ENCODE measurements at regions not wholly inside any gene's neighbourhood (a gene's known extent, or its start where the extent isn't known, plus 50 kb on each side); places are given as distances from the start of the nearest gene placed in this dataset.

DNA sequence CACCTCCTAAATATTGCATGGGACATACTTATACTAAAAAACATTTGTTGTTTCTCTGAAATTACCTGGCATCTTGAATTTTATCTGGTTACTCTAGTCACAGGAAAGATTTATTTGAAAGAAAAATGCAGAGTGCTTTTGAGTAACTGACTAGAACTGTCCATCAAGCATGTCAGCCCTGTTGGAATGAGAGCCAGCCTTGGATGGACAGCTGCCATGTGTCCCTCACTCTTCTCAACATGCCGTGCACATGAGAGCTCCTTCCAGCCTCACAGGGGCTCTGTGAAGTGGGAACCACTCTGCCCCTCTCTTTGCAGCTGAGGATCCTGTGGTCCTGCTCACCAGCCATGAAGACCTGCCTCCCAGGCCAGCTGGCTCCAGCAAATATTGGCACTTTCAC, 118.3 kb upstream of the SHH start:
- Histone ChIP-seq H3K4me3 (ENCODE audit: insufficient read depth, low read depth, low read length) (no peak overlapping the region), H3K4me1 (ENCODE audit: control insufficient read depth, insufficient read depth, low read length) (no peaks in the 10 kb centered on the region), H3K4ac (ENCODE audit: low read depth, low read length) (no peak overlapping the region), H3K9me3 (ENCODE audit: control insufficient read depth, insufficient read depth, low read length) (peaks cover 27% of the 10 kb centered on the region), H3K9ac (ENCODE audit: low read depth, low read length) (no peak overlapping the region), H4K8ac (ENCODE audit: low read depth in 2 of 2, low read length in 2 of 2) (no peak overlapping the region), H2BK20ac (ENCODE audit: low read depth, low read length) (no peak overlapping the region), H3K27ac (ENCODE audit: insufficient read depth, low read length) (no peak overlapping the region), H3K36me3 (ENCODE audit: control insufficient read depth, insufficient read depth, low read length) (no peaks in the 10 kb centered on the region), H3K79me1 (ENCODE audit: low read depth in 1 of 2, low read length in 2 of 2) (no peaks in the 10 kb centered on the region), H3K56ac (ENCODE audit: extremely low read depth, insufficient read depth, low read length) (no peak overlapping the region), H2BK5ac (ENCODE audit: low read depth, low read length, poor library complexity, severe bottlenecking) (no peak overlapping the region), H2AK9ac (replicated peaks; ENCODE audit: low read depth, low read length, poor library complexity) (no peak overlapping the region), H4K20me1 (ENCODE audit: insufficient read depth, low read length) (no peaks in the 10 kb centered on the region), H3K27me3 (ENCODE audit: control insufficient read depth, insufficient read depth, low read length) (no peaks in the 10 kb centered on the region), H2AFZ (replicated peaks; ENCODE audit: low read length, poor library complexity) (no peak overlapping the region), H3K4me2 (ENCODE audit: low read depth, low read length) (no peak overlapping the region), H3K14ac (replicated peaks; ENCODE audit: low read depth, low read length) (no peak overlapping the region), H2BK15ac (ENCODE audit: low read depth, low read length) (no peak overlapping the region), H3K9me1 (ENCODE audit: insufficient read depth, low read length) (no peaks in the 10 kb centered on the region), H4K91ac (ENCODE audit: insufficient read depth, low read depth, low read length) (no peak overlapping the region), H3K18ac (ENCODE audit: low read depth, low read length) (no peak overlapping the region), H2AK5ac (ENCODE audit: low read depth, low read length) (no peak overlapping the region), H2BK120ac (ENCODE audit: low read depth, low read length) (no peak overlapping the region), H4K5ac (ENCODE audit: low read depth, low read length) (no peak overlapping the region), H3K23ac (ENCODE audit: low read depth, low read length) (no peak overlapping the region)
- no peak for TF ChIP-seq BHLHE40 (IDR thresholded peaks at IDR 0.05; ENCODE audit: low read depth, low read length)
- TF ChIP-seq RFX5 (IDR thresholded peaks at IDR 0.05; ENCODE audit: low read depth, low read length): no peak
- no peak for TF ChIP-seq RCOR1 (IDR thresholded peaks at IDR 0.05; ENCODE audit: insufficient replicate concordance, low read length)
- TF ChIP-seq, protein P1, sequence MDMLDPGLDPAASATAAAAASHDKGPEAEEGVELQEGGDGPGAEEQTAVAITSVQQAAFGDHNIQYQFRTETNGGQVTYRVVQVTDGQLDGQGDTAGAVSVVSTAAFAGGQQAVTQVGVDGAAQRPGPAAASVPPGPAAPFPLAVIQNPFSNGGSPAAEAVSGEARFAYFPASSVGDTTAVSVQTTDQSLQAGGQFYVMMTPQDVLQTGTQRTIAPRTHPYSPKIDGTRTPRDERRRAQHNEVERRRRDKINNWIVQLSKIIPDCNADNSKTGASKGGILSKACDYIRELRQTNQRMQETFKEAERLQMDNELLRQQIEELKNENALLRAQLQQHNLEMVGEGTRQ (IDR thresholded peaks at IDR 0.05; ENCODE audit: low read depth, low read length): no peak
- TF ChIP-seq CEBPB (IDR thresholded peaks at IDR 0.05; ENCODE audit: low read depth, low read length): no peak
- no peak for TF ChIP-seq MXI1 (IDR thresholded peaks at IDR 0.05; ENCODE audit: borderline replicate concordance, low read depth, low read length)
- TF ChIP-seq CHD1 (IDR thresholded peaks at IDR 0.05; ENCODE audit: low read depth, low read length): no peak
- no peak for TF ChIP-seq FOS (IDR thresholded peaks at IDR 0.05; ENCODE audit: low read depth, low read length)
- no peak for TF ChIP-seq MAFK (IDR thresholded peaks at IDR 0.05; ENCODE audit: low read depth, low read length)
- TF ChIP-seq SMC3 (IDR thresholded peaks at IDR 0.05; ENCODE audit: low read depth, low read length): no peak
- TF ChIP-seq, protein P2, sequence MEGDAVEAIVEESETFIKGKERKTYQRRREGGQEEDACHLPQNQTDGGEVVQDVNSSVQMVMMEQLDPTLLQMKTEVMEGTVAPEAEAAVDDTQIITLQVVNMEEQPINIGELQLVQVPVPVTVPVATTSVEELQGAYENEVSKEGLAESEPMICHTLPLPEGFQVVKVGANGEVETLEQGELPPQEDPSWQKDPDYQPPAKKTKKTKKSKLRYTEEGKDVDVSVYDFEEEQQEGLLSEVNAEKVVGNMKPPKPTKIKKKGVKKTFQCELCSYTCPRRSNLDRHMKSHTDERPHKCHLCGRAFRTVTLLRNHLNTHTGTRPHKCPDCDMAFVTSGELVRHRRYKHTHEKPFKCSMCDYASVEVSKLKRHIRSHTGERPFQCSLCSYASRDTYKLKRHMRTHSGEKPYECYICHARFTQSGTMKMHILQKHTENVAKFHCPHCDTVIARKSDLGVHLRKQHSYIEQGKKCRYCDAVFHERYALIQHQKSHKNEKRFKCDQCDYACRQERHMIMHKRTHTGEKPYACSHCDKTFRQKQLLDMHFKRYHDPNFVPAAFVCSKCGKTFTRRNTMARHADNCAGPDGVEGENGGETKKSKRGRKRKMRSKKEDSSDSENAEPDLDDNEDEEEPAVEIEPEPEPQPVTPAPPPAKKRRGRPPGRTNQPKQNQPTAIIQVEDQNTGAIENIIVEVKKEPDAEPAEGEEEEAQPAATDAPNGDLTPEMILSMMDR (conservative IDR thresholded peaks at IDR 0.05; ENCODE audit: low read depth, low read length): no peak
- ChIA-PET CTCF (no interaction called here), POLR2A (ENCODE audit: unreplicated experiment) (no interaction called here)
- WGBS, 2 experiments (ENCODE audit: extremely low coverage in 2 of 2, insufficient read length in 1 of 2): no CpG with 5 or more reads among the region's 1 CpG
- dilution Hi-C loops (cut with HindIII; ENCODE audit: low sequenced_read_pairs, unreplicated experiment): no loop called here
- in situ Hi-C loops (cut with MboI; ENCODE audit: low sequenced_read_pairs): no loop called here
- DNase-seq (no peak), ATAC-seq (ENCODE audit: low read depth) (no peak)
- intact Hi-C loops (cut with micrococcal nuclease): no loop called here
- no TSS peak for BruUV-seq (replicated peaks)
